HCT116 (cell line): ENCODE measurements at regions not wholly inside any gene's neighbourhood (a gene's known extent, or its start where the extent isn't known, plus 50 kb on each side); places are given as distances from the start of the nearest gene placed in this dataset.
"Not testable (repeated sequence)": the region's sequence is repeated elsewhere in the genome, so short reads cannot be mapped to it uniquely, and the experiment has no call there.

Experiments used
- ATAC-seq: fragments of 200-7000 bp; cut with Tn5 transposase; 2 replicates; pipeline ENCODE4 v1.9.1; 2020; ENCODE audit warnings: mild to moderate bottlenecking, moderate library complexity
- BruUV-seq: library from RNA; stranded (reverse); fragments of 400-500 nt; replicated peaks from 2 replicates; lab custom pipeline; 2021; lab: Mats Ljungman, UMichigan
- CTCF ChIA-PET: fragments of 300-600 bp; sonication (Branson Sonifier 250); formaldehyde crosslinking; loops from one replicate; lab custom pipeline; 2021; ENCODE audit warnings: antibody characterized with exemption; lab: Charles Lee
- POLR2A ChIA-PET: fragments of 300-600, 350-600 bp; sonication (Branson Sonifier 250); formaldehyde crosslinking; loops from one replicate; lab custom pipeline; 2021; ENCODE audit warnings: antibody characterized with exemption; lab: Charles Lee
- RAD21 ChIA-PET, 2 experiments: fragments of 300-600 bp; sonication (Branson Sonifier 250); formaldehyde crosslinking; loops; one replicate each; lab custom pipeline; 2023; ENCODE audit warnings: low total read pairs in 2 of 2; ENCODE audit not compliant: uncharacterized antibody in 2 of 2, unreplicated experiment in 2 of 2, low non-redundant PET in 1 of 2; lab: Charles Lee
- DNase-seq: peaks from one replicate; pipeline ENCODE4 v3.0.0-alpha.2; 2010; ENCODE audit warnings: low read depth, low spot score
- H2AFZ ChIP-seq: fragments of 200-600 bp; shearing (Covaris generic), sonication (generic); 2 replicates; pipeline ENCODE4 v1.6.1; 2017; ENCODE audit warnings: low read depth, mixed run types, mixed read lengths, antibody characterized with exemption, low read length; ENCODE audit not compliant: poor library complexity, severe bottlenecking
- H3K27ac ChIP-seq: 2 replicates; pipeline ENCODE4 v1.5.1; 2012; ENCODE audit warnings: low read depth, low read length
- H3K27me3 ChIP-seq: fragments of 200-600 bp; sonication (generic); 2 replicates; pipeline ENCODE4 v1.6.1; 2016; ENCODE audit warnings: mixed run types, low read length, mixed read lengths; ENCODE audit not compliant: insufficient read depth
- H3K36me3 ChIP-seq, 2 experiments: fragments of 200-500 bp in 1 of 2; fragments of 200-600 bp in 1 of 2; sonication (Bioruptor generic) in 1 of 2; sonication (generic) in 1 of 2; 2 replicates each; pipeline versions ENCODE4 v1.5.1 to v1.6.1; 2014 to 2016; ENCODE audit warnings: low read length in 2 of 2, inconsistent platforms in 1 of 2, mixed read lengths in 1 of 2, mixed run types in 1 of 2; ENCODE audit not compliant: insufficient read depth in 2 of 2, control insufficient read depth in 1 of 2
- H3K4me1 ChIP-seq, 2 experiments: fragments of 200-600 bp in 1 of 2; sonication (generic) in 1 of 2; 2 replicates each; pipeline versions ENCODE4 v1.5.1 to v1.6.1; 2012 to 2017; ENCODE audit warnings: low read length in 2 of 2, inconsistent platforms in 1 of 2, mild to moderate bottlenecking in 1 of 2, mixed read lengths in 1 of 2, mixed run types in 1 of 2, moderate library complexity in 1 of 2; ENCODE audit not compliant: insufficient read depth in 2 of 2, control insufficient read depth in 1 of 2
- H3K4me2 ChIP-seq: fragments of 200-600 bp; sonication (generic); 2 replicates; pipeline ENCODE4 v1.6.1; 2017; ENCODE audit warnings: mixed run types, low read length, mixed read lengths
- H3K4me3 ChIP-seq, 2 experiments: fragments of 200-600 bp in 1 of 2; sonication (generic) in 1 of 2; replicated peaks in 1 of 2; 2 replicates each; pipeline ENCODE4 v1.5.1; 2011 to 2016; ENCODE audit warnings: low read length in 2 of 2, control low read depth in 1 of 2, low read depth in 1 of 2, mild to moderate bottlenecking in 1 of 2, mixed read lengths in 1 of 2, mixed run types in 1 of 2
- H3K79me2 ChIP-seq: fragments of 200-600 bp; sonication (generic); 2 replicates; pipeline ENCODE4 v1.6.1; 2017; ENCODE audit warnings: mild to moderate bottlenecking, mixed run types, low read length, moderate library complexity, mixed read lengths; ENCODE audit not compliant: insufficient read depth
- H3K9ac ChIP-seq: fragments of 200-600 bp; sonication (generic); 2 replicates; pipeline ENCODE4 v1.6.1; 2016; ENCODE audit warnings: low read length, mixed read lengths
- H3K9me2 ChIP-seq: fragments of 200-600 bp; sonication (generic), shearing (Covaris generic); 2 replicates; pipeline ENCODE4 v1.6.1; 2017; ENCODE audit warnings: mixed run types, mild to moderate bottlenecking, moderate library complexity; ENCODE audit not compliant: insufficient read depth
- H3K9me3 ChIP-seq, 2 experiments: fragments of 200-500 bp in 1 of 2; fragments of 200-600 bp in 1 of 2; sonication (Bioruptor generic) in 1 of 2; sonication (generic) in 1 of 2; 2 replicates each; pipeline ENCODE4 v1.6.1; 2014 to 2017; ENCODE audit warnings: low read length in 2 of 2, mixed read lengths in 2 of 2, inconsistent platforms in 1 of 2, low read depth in 1 of 2, mild to moderate bottlenecking in 1 of 2, mixed run types in 1 of 2, moderate library complexity in 1 of 2; ENCODE audit not compliant: control insufficient read depth in 1 of 2, insufficient read depth in 1 of 2
- H4K20me1 ChIP-seq: fragments of 200-600 bp; sonication (generic), shearing (Covaris generic); 2 replicates; pipeline ENCODE4 v1.6.1; 2017; ENCODE audit warnings: mixed run types, mild to moderate bottlenecking, moderate library complexity; ENCODE audit not compliant: insufficient read depth
- CBX3 ChIP-seq: IDR thresholded peaks from 2 replicates; pipeline ENCODE4 v1.6.1; 2012; ENCODE audit warnings: low read depth
- EGR1 ChIP-seq: IDR thresholded peaks from 2 replicates; pipeline ENCODE4 v1.6.1; 2012; ENCODE audit warnings: low read depth
- ELF1 ChIP-seq: IDR thresholded peaks from 2 replicates; pipeline ENCODE4 v1.6.1; 2012; ENCODE audit warnings: low read depth, borderline replicate concordance
- EZH2phosphoT487 ChIP-seq: fragments of 200-600 bp; IDR thresholded peaks from 2 replicates; pipeline ENCODE4 v1.6.1; 2018; ENCODE audit warnings: antibody characterized with exemption, borderline replicate concordance
- REST ChIP-seq: IDR thresholded peaks from 2 replicates; pipeline ENCODE4 v1.6.1; 2012; ENCODE audit warnings: low read depth
- YY1 ChIP-seq: IDR thresholded peaks from 2 replicates; pipeline ENCODE4 v1.6.1; 2011; ENCODE audit warnings: low read length, low read depth, moderate library complexity, mild to moderate bottlenecking; ENCODE audit not compliant: insufficient replicate concordance; ENCODE audit errors: extremely low read depth
- intact Hi-C: fragments of 100-400 bp; cut with micrococcal nuclease; formaldehyde crosslinking; loops from 2 replicates; pipeline ENCODE4 v1.10.0; 2022

DNA sequence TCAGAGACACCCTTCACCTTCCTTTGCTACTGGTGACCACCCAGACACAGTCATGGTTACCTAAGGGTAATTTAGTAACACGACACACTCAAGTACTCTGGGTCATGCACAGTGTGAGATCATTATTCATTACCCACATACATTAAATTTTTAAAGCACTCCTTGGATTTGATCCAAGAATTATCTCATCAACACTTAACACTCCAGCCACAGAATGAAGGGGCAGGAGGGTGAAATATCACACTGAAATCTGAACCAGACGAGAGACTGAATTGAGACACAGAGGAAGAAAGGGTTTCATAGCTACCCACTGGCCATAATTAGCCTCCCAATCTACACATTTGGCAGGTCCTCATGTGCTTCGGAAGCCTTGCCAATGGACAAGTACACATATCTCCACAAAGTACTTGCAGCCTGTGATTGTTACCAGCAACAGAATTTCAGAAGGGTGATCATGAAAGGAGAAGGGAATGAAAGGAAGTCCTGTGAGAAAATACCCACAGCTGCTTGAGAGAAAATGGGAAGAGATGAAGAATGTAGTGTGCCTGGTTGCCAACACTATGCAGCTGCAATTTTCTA, 189.3 kb downstream of the POLR1F start (continued):
- TF ChIP-seq EZH2phosphoT487: no peak
- no peak for TF ChIP-seq EGR1
- TF ChIP-seq ELF1: no peak
- TF ChIP-seq CBX3: no peak
- TF ChIP-seq YY1: no peak
- TF ChIP-seq REST: no peak

DNA sequence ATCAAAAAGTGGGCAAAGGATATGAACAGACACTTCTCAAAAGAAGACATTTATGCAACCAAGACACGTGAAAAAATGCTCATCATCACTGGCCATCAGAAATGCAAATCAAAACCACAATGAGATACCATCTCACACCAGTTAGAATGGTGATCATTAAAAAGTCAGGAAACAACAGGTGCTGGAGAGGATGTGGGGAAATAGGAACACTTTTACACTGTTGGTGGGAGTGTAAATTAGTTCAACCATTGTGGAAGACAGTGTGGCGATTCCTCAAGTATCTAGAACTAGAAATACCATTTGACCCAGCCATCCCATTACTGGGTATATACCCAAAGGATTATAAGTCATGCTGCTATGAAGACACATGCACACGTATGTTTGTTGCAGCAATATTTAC, 191.3 kb downstream of the POLR1F start:
- H2AFZ ChIP-seq, H3K36me3 ChIP-seq, H3K27me3 ChIP-seq, DNase-seq, CTCF ChIA-PET, RAD21 ChIA-PET, H3K79me2 ChIP-seq, ATAC-seq, H3K9me2 ChIP-seq, H3K9me3 ChIP-seq, BruUV-seq, H3K27ac ChIP-seq, H3K9ac ChIP-seq, intact Hi-C loops, H3K4me1 ChIP-seq, H3K4me3 ChIP-seq, H3K4me2 ChIP-seq, POLR2A ChIA-PET, H4K20me1 ChIP-seq: not testable (repeated sequence)
